ENCODE measurements at regions not wholly inside any gene's neighbourhood (a gene's known extent, or its start where the extent isn't known, plus 50 kb on each side); places are given as distances from the start of the nearest gene placed in this dataset.

DNA sequence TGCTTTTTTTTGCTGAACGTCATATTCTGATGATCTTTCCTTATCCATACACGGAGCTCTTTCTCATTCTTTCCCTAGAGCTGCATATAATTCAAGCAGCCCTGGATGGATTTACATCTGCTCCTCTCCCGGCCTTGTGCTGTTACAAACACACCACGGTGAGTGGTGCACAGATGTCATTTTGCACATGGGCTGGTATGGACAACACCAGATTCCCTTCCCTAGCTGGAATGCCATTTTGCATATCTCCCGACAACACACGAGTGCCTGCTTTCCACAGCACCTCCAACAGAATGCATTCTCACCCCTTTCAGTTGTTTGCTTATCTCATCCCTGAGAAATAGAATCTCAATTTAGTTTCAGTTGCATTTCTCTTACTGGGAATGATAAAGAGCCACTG is 69.5 kb upstream of the AFDN start:
- TF ChIP-seq EZH2 (IDR thresholded peaks at IDR 0.05; ENCODE audit: borderline replicate concordance) (no peak), EZH2phosphoT487 (IDR thresholded peaks at IDR 0.05; ENCODE audit: low read depth, severe bottlenecking, unreplicated experiment) (no peak)
- TF ChIP-seq, protein P1, sequence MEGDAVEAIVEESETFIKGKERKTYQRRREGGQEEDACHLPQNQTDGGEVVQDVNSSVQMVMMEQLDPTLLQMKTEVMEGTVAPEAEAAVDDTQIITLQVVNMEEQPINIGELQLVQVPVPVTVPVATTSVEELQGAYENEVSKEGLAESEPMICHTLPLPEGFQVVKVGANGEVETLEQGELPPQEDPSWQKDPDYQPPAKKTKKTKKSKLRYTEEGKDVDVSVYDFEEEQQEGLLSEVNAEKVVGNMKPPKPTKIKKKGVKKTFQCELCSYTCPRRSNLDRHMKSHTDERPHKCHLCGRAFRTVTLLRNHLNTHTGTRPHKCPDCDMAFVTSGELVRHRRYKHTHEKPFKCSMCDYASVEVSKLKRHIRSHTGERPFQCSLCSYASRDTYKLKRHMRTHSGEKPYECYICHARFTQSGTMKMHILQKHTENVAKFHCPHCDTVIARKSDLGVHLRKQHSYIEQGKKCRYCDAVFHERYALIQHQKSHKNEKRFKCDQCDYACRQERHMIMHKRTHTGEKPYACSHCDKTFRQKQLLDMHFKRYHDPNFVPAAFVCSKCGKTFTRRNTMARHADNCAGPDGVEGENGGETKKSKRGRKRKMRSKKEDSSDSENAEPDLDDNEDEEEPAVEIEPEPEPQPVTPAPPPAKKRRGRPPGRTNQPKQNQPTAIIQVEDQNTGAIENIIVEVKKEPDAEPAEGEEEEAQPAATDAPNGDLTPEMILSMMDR (IDR thresholded peaks at IDR 0.05; ENCODE audit: poor library complexity), result no peak

Data from hepatocyte (in vitro differentiated cells).